ENCODE measurements at regions not wholly inside any gene's neighbourhood (a gene's known extent, or its start where the extent isn't known, plus 50 kb on each side); places are given as distances from the start of the nearest gene placed in this dataset.

DNA sequence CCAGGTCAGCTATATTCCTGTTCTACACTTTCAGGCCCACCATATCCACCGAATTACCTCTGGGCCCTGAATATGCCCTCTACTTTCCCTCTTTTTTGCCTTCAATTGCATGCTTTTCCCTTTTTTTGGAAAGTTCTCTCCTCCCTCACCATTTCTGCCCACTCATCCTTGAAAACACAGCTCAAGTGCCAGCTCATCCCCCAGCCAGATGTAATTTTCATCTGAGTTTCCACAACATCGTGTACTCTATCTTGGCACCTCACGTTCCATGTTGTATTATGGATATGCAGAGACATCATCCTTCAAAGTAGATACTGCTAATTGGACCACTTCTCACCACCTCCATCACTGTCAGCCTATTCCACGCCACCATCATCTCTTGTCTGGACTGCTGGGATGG is 129.8 kb upstream of the HSD17B12 start:
- H3K4me1 Mint-ChIP-seq = peaks cover 0 to 5% (median 2%) of the 10 kb centered on the region in 3 donors
- peaks cover 2 to 43% of the 10 kb centered on the region in 2 experiments for H3K27me3 ChIP-seq (replicated peaks in 1 of 2; ENCODE audit: control insufficient read depth in 2 of 2, extremely low read depth in 1 of 2, insufficient read depth in 2 of 2, low read length in 1 of 2)
- H3K27me3 Mint-ChIP-seq = peaks cover 35 to 80% of the 10 kb centered on the region in 2 donors
- H3K4me3 Mint-ChIP-seq = no peak overlapping the region
- H3K36me3 Mint-ChIP-seq = no peaks in the 10 kb centered on the region
- H3K9me3 ChIP-seq = no peaks in the 10 kb centered on the region
- H3K27ac Mint-ChIP-seq = no peak overlapping the region
- POLR2A ChIA-PET = no interaction called here
- no peaks in the 10 kb centered on the region for H3K9me3 Mint-ChIP-seq
- no peak for ATAC-seq (replicated peaks in 1 of 4)
- DNase-seq = no peak
- no peaks in the 10 kb centered on the region for H3K36me3 ChIP-seq (ENCODE audit: control insufficient read depth in 2 of 2, extremely low read depth in 1 of 2, insufficient read depth in 1 of 2, low read length in 1 of 2)
- no peak overlapping the region for H3K27ac ChIP-seq (ENCODE audit: low read length)
- no peak overlapping the region for H3K4me3 ChIP-seq (ENCODE audit: control insufficient read depth in 1 of 2, extremely low read depth in 1 of 2, low read length in 1 of 2)
- H3K4me1 ChIP-seq (ENCODE audit: control insufficient read depth in 1 of 2, extremely low read depth in 1 of 2, insufficient read depth in 2 of 2, low read length in 2 of 2) = peaks cover 0 to 3% of the 10 kb centered on the region in 2 experiments
- 81% methylated on average over 2 of the region's 4 CpGs for WGBS (ENCODE audit: insufficient coverage)
- CTCF ChIA-PET = no interaction called here

DNA sequence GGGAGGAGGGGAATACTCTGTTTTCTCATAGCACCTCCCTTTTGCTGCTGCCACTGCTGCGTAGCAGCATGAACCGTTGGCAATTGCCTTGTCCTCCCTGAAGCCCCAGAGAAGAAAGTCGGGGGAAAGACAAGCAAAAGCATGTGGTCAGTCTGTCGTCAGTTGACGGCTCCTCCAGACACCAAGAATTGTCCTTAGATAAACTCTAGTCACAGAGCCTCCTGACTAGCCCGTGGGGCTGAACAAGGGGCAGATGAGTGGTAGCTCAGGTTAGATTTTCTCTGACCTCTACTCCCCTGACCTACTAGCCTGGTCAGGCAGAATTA is 126.4 kb upstream of the HSD17B12 start:
- H3K27ac ChIP-seq (ENCODE audit: low read length) = no peak overlapping the region
- H3K36me3 ChIP-seq (ENCODE audit: control insufficient read depth in 2 of 2, extremely low read depth in 1 of 2, insufficient read depth in 1 of 2, low read length in 1 of 2) = no peaks in the 10 kb centered on the region
- no peak overlapping the region for H3K4me3 Mint-ChIP-seq
- H3K27me3 ChIP-seq (replicated peaks in 1 of 2; ENCODE audit: control insufficient read depth in 2 of 2, extremely low read depth in 1 of 2, insufficient read depth in 2 of 2, low read length in 1 of 2) = peaks cover 6 to 41% of the 10 kb centered on the region in 2 experiments
- no peaks in the 10 kb centered on the region for H3K9me3 Mint-ChIP-seq
- H3K36me3 Mint-ChIP-seq = no peaks in the 10 kb centered on the region
- no peak for DNase-seq
- no peaks in the 10 kb centered on the region for H3K4me1 ChIP-seq (ENCODE audit: control insufficient read depth in 1 of 2, extremely low read depth in 1 of 2, insufficient read depth in 2 of 2, low read length in 2 of 2)
- ChIA-PET POLR2A (no interaction called here), CTCF (no interaction called here)
- peaks cover 62 to 89% of the 10 kb centered on the region in 2 donors for H3K27me3 Mint-ChIP-seq
- no peak for ATAC-seq (replicated peaks in 1 of 4)
- no peak overlapping the region for H3K4me3 ChIP-seq (ENCODE audit: control insufficient read depth in 1 of 2, extremely low read depth in 1 of 2, low read length in 1 of 2)
- H3K4me1 Mint-ChIP-seq = peaks cover 10 to 14% (median 12%) of the 10 kb centered on the region in 3 donors
- no peak overlapping the region for H3K27ac Mint-ChIP-seq
- WGBS (ENCODE audit: insufficient coverage) = no CpG with 5 or more reads among the region's 6 CpGs
- H3K9me3 ChIP-seq = no peaks in the 10 kb centered on the region

DNA sequence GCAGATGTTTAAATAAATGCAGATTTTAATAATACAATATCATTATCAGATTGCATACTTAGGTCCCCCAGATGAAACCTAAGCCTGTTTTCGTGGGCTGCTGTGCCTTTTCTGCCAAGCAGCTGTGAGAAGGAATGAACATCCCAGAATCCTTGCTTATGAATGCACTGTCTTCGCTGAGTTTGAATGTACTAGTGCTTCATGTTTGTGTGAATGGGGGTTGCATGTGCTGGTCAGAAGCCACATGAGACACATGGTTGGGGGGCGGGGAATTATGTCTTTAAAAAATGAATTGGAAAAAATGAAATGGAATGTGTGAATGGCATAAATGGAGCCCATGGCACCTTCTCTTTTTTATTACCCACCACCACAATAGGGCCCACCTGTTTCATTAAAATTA is 125.4 kb upstream of the HSD17B12 start:
- Histone ChIP-seq H3K36me3 (ENCODE audit: control insufficient read depth in 2 of 2, extremely low read depth in 1 of 2, insufficient read depth in 1 of 2, low read length in 1 of 2) (no peaks in the 10 kb centered on the region), H3K27me3 (replicated peaks in 1 of 2; ENCODE audit: control insufficient read depth in 2 of 2, extremely low read depth in 1 of 2, insufficient read depth in 2 of 2, low read length in 1 of 2) (peaks cover 6 to 44% of the 10 kb centered on the region in 2 experiments), H3K4me3 (ENCODE audit: control insufficient read depth in 1 of 2, extremely low read depth in 1 of 2, low read length in 1 of 2) (no peak overlapping the region), H3K27ac (ENCODE audit: low read length) (no peak overlapping the region), H3K4me1 (ENCODE audit: control insufficient read depth in 1 of 2, extremely low read depth in 1 of 2, insufficient read depth in 2 of 2, low read length in 2 of 2) (no peaks in the 10 kb centered on the region), H3K9me3 (no peaks in the 10 kb centered on the region)
- H3K4me3 Mint-ChIP-seq = no peak overlapping the region
- no peak overlapping the region for H3K27ac Mint-ChIP-seq
- no peaks in the 10 kb centered on the region for H3K9me3 Mint-ChIP-seq
- peaks cover 10 to 14% (median 12%) of the 10 kb centered on the region in 3 donors for H3K4me1 Mint-ChIP-seq
- H3K27me3 Mint-ChIP-seq = peaks cover 59 to 85% of the 10 kb centered on the region in 2 donors
- DNase-seq (no peak), ATAC-seq (replicated peaks in 1 of 4) (no peak)
- CTCF ChIA-PET = no interaction called here
- 83% methylated on average over 1 of the region's 3 CpGs for WGBS (ENCODE audit: insufficient coverage)
- no peaks in the 10 kb centered on the region for H3K36me3 Mint-ChIP-seq
- POLR2A ChIA-PET = interaction anchor here in 1 of 2 donors (0.7 kb wide), 1 partner anchor 108 kb away, joined by 4 read pairs; no protein-coding TSS in a partner anchor

DNA sequence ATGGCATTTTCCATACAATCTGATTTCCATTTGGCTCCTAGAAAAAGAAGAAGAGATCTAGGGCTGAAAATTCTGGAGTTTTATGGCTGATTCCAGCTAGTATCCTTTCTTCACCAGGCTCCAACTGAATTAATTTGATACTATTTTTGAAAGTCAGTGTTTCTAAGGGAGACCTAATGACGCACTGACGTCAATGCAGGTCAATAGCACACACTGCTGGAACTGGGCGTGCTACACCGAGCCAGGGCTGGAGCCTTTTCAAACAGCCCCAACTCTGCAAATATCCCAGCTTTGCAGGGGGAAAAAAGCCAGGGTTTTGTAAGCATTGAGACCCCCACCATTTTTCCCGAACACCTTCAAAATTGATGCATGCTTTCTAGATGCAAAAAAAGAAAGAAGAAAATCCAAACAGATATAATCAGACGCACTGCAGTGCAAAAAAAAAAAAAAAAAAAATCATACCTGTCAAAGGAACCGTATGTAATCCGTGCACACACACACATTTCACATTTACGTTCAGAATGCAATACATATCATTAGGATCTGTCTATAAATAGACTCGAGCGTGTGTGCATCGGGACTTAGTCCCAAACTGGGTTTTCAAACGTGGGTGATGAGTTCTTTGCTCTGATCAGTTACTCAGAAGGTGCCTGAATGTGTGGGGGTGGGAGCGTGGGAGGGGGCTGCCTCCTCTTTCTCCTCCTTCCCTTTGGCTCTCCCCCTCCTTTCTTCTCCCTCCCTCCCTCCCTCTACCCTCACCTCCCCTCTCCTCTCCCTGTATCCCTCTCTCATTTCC is 124.5 kb upstream of the HSD17B12 start:
- no peaks in the 10 kb centered on the region for H3K36me3 ChIP-seq (ENCODE audit: control insufficient read depth in 2 of 2, extremely low read depth in 1 of 2, insufficient read depth in 1 of 2, low read length in 1 of 2)
- no peaks in the 10 kb centered on the region for H3K9me3 Mint-ChIP-seq
- CTCF ChIA-PET = no interaction called here
- POLR2A ChIA-PET = no interaction called here
- H3K4me3 ChIP-seq (ENCODE audit: control insufficient read depth in 1 of 2, extremely low read depth in 1 of 2, low read length in 1 of 2) = no peak overlapping the region
- no peak for DNase-seq
- 37% methylated on average over 3 of the region's 14 CpGs for WGBS (ENCODE audit: insufficient coverage)
- H3K27ac Mint-ChIP-seq = no peak overlapping the region
- peaks cover 6 to 42% of the 10 kb centered on the region in 2 experiments for H3K27me3 ChIP-seq (replicated peaks in 1 of 2; ENCODE audit: control insufficient read depth in 2 of 2, extremely low read depth in 1 of 2, insufficient read depth in 2 of 2, low read length in 1 of 2)
- no peak overlapping the region for H3K4me3 Mint-ChIP-seq
- H3K4me1 ChIP-seq (ENCODE audit: control insufficient read depth in 1 of 2, extremely low read depth in 1 of 2, insufficient read depth in 2 of 2, low read length in 2 of 2) = no peaks in the 10 kb centered on the region
- H3K4me1 Mint-ChIP-seq = peaks cover 10 to 14% (median 12%) of the 10 kb centered on the region in 3 donors
- no peaks in the 10 kb centered on the region for H3K36me3 Mint-ChIP-seq
- peaks cover 61 to 85% of the 10 kb centered on the region in 2 donors for H3K27me3 Mint-ChIP-seq
- no peak for ATAC-seq (replicated peaks in 1 of 4)
- no peak overlapping the region for H3K27ac ChIP-seq (ENCODE audit: low read length)
- H3K9me3 ChIP-seq = no peaks in the 10 kb centered on the region

DNA sequence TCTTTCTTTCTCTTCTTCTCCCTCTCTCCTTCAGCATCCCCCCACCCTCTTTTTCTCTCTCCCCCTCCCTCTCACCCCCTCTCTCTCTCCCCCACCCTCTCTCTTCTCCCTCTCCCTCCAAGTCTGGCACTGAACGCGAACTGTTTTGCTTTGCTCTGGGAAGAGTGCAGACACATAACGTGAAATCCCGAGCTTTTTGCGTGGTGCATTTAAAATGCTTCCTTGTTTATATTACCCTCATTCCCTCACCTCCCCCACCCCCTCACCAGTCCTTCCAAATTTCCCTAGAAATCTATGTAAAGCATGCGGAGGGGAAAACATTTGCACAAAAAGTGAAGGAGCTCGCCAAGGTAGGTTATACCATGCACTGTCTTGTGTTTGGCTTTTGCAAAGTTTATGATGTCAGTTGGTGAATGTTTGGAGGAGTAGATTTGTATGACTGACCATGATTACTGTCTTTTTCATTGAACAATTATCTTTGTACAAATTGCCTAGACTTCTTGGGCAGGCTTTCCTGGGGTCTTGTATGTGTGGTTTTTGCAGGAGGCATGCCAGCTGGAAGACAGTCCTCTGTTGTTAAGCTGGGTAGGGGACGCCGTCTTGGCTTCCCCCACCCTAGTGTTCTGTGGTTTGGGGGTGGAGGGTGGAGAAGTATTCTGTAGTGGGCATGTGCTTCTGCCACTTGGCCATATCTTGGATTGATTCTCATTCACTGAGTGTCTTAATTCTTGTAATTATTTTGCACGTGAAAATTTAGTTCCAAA is 123.7 kb upstream of the HSD17B12 start:
- 8% methylated on average over 4 of the region's 10 CpGs for WGBS (ENCODE audit: insufficient coverage)
- H3K9me3 Mint-ChIP-seq = no peaks in the 10 kb centered on the region
- H3K4me3 ChIP-seq (ENCODE audit: control insufficient read depth in 1 of 2, extremely low read depth in 1 of 2, low read length in 1 of 2) = no peak overlapping the region
- no peak overlapping the region for H3K4me3 Mint-ChIP-seq
- DNase-seq = no peak
- H3K9me3 ChIP-seq = no peaks in the 10 kb centered on the region
- ATAC-seq (replicated peaks in 1 of 4) = no peak
- peaks cover 6 to 42% of the 10 kb centered on the region in 2 experiments for H3K27me3 ChIP-seq (replicated peaks in 1 of 2; ENCODE audit: control insufficient read depth in 2 of 2, extremely low read depth in 1 of 2, insufficient read depth in 2 of 2, low read length in 1 of 2)
- no peaks in the 10 kb centered on the region for H3K36me3 Mint-ChIP-seq
- CTCF ChIA-PET = no interaction called here
- H3K27ac Mint-ChIP-seq = no peak overlapping the region
- peaks cover 10 to 14% (median 12%) of the 10 kb centered on the region in 3 donors for H3K4me1 Mint-ChIP-seq
- peaks cover 58 to 79% of the 10 kb centered on the region in 2 donors for H3K27me3 Mint-ChIP-seq
- H3K4me1 ChIP-seq (ENCODE audit: control insufficient read depth in 1 of 2, extremely low read depth in 1 of 2, insufficient read depth in 2 of 2, low read length in 2 of 2) = no peaks in the 10 kb centered on the region
- no peak overlapping the region for H3K27ac ChIP-seq (ENCODE audit: low read length)
- no peaks in the 10 kb centered on the region for H3K36me3 ChIP-seq (ENCODE audit: control insufficient read depth in 2 of 2, extremely low read depth in 1 of 2, insufficient read depth in 1 of 2, low read length in 1 of 2)
- POLR2A ChIA-PET = no interaction called here

DNA sequence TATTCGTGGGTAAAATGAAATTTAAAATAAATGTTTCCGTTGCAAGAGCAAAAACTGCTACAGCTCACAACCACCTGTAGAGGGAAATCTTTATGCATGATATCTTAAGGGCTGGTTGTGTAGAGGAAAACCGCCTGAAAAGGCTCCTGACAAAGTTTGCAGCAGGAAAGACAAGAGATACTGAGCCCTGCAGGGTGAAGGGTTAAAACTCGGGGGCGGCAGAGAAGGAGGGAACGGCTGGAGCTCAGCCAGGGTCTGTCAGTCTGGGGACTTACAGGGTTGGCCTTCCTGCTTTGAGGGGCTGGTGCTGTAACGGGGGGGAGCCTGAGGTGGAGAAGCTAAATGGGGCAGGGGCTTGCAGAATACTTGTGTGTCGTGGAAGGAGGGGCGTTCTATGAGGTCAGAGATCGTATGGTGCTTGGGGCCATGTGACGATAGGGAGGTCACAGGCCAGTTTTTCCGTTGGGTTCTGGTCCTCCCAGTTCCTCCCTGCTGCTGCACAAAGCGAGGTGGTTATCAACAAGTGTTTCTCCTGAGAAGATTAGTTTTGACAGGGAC is 122.9 kb upstream of the HSD17B12 start:
- WGBS (ENCODE audit: insufficient coverage) = 3% methylated on average over 11 of the region's 13 CpGs
- ATAC-seq (replicated peaks in 1 of 4) (no peak), DNase-seq (no peak)
- ChIA-PET POLR2A (no interaction called here), CTCF (no interaction called here)
- no peaks in the 10 kb centered on the region for H3K9me3 Mint-ChIP-seq
- peaks cover 10 to 14% (median 12%) of the 10 kb centered on the region in 3 donors for H3K4me1 Mint-ChIP-seq
- H3K27me3 Mint-ChIP-seq = peaks cover 58 to 77% of the 10 kb centered on the region in 2 donors
- H3K36me3 ChIP-seq (ENCODE audit: control insufficient read depth in 2 of 2, extremely low read depth in 1 of 2, insufficient read depth in 1 of 2, low read length in 1 of 2) = no peaks in the 10 kb centered on the region
- peaks cover 6 to 39% of the 10 kb centered on the region in 2 experiments for H3K27me3 ChIP-seq (replicated peaks in 1 of 2; ENCODE audit: control insufficient read depth in 2 of 2, extremely low read depth in 1 of 2, insufficient read depth in 2 of 2, low read length in 1 of 2)
- no peak overlapping the region for H3K27ac Mint-ChIP-seq
- H3K36me3 Mint-ChIP-seq = no peaks in the 10 kb centered on the region
- no peaks in the 10 kb centered on the region for H3K9me3 ChIP-seq
- no peaks in the 10 kb centered on the region for H3K4me1 ChIP-seq (ENCODE audit: control insufficient read depth in 1 of 2, extremely low read depth in 1 of 2, insufficient read depth in 2 of 2, low read length in 2 of 2)
- H3K4me3 Mint-ChIP-seq = no peak overlapping the region
- H3K27ac ChIP-seq (ENCODE audit: low read length) = no peak overlapping the region
- H3K4me3 ChIP-seq (ENCODE audit: control insufficient read depth in 1 of 2, extremely low read depth in 1 of 2, low read length in 1 of 2) = no peak overlapping the region

All from T-cell (primary cell).